GM18870 (cell line): ENCODE measurements at regions not wholly inside any gene's neighbourhood (a gene's known extent, or its start where the extent isn't known, plus 50 kb on each side); places are given as distances from the start of the nearest gene placed in this dataset.

ENCODE experiments used
- ATAC-seq: cut with Tn5 transposase; IDR thresholded peaks from one replicate; pipeline ENCODE4 v1.9.1; 2021; ENCODE audit warnings: moderate library complexity; ENCODE audit not compliant: unreplicated experiment

DNA sequence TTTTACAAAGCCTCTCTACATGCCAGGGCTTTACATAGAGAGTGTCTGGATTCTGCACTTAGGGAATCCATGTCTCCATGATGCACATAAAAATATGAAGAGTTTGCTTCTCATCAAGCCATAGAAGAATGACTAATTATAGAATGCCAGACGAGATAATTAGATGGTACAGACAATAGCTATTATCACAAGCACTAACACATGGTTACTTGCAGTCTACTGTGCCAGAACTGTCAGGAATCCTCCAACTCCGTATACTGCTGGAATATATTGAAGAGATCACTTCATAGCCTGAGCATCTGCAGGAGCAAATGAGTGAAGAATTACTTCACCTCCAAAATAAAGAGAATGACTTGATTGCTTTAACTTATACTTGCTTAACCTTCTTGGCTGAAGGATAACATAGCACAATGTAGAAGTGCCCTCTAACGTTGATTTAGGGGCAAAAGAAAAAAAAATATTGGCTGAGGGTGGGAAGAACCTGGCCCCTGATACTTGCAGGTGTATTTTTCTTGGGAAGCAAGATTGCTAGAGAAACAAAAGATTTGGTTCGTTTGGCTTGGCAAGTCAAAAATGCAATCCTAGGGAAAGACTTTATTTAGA is 272.8 kb upstream of the FAR2 start:
- ATAC-seq: no peak

- no peak for ATAC-seq
Measured at GRCh38 chr12:28877854-28878253, 271.2 kb upstream of the FAR2 start.

DNA sequence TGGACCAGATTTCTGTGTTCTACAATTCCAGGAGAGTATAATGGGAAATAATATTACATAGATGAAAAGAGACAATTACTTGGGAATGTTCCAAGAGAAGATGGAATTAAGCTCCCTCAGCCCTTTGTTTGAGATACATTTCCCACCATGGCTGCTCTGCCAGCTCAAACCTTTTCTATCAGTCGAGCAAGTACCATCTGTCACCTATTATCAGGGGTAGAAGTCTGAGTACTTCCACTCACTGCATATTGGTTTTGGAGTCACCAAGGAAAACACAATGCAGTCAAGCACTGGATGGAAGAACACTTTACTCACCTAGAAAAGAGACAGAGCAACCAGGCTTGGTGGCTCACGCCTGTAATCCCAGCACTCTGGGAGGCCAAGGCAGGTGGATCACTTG is 270.4 kb upstream of the FAR2 start:
- no peak for ATAC-seq

DNA sequence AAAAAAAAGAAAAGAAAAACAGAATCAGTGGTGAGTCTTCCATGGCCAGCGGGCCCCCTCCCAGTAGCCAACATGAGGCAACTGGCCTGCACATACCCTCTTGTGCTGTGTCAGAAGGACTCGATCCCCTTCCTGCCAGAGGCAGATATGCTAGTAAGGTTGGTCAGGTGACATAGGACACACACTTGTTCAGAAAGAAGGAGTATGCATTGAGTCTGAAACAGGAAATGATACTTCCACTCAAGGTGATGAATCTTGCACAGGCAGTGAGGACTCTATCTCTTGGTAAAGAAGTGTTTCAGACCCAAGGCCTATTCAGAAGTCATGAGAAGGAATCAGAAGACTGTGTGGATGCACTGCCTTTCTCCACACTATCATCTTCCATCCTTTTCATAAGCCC is 269.7 kb upstream of the FAR2 start:
- peak; percentile 73 for ATAC-seq

DNA sequence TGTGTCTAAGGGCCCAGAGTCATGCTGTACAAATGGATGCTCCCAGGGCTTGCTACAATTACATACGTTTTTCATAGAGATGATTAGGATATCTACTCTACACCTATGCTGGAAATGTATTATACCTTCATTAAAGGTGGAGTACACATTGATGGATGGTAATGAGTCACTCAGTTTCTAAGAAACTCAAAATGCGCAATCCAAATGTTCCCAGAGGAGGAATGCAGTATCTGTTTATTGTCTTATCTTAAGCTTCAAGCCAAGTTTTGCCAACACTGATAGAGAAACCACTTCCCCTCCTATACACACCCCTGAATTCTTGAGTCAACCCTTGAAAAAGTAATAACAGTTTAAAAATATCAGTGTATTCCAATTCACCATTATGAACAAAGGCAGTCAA is 266.6 kb upstream of the FAR2 start:
- no peak for ATAC-seq

- ATAC-seq: no peak
Measured at GRCh38 chr12:28883406-28883997, 265.6 kb upstream of the FAR2 start.

GRCh38 chr12:28884904-28885679 is 264.0 kb upstream of the FAR2 start:
- no peak for ATAC-seq

DNA sequence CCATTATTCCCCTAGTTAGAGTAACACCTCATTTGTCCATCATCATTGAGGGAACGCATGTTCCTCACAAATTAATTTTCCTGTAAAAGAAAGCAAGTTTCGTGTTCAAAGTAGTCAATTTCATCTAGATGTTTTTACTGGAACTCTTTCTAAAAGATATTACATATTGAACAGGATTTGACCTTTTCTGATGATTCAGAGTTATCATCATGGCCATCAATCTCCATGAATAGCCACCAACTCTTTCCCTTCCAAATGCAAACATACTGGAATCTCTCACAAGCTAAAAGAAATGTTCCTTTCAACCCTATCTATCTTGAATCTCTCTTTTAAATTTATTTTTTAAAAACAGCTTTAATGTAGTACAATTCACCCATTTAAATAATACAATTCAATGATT is 263.1 kb upstream of the FAR2 start:
- no peak for ATAC-seq

DNA sequence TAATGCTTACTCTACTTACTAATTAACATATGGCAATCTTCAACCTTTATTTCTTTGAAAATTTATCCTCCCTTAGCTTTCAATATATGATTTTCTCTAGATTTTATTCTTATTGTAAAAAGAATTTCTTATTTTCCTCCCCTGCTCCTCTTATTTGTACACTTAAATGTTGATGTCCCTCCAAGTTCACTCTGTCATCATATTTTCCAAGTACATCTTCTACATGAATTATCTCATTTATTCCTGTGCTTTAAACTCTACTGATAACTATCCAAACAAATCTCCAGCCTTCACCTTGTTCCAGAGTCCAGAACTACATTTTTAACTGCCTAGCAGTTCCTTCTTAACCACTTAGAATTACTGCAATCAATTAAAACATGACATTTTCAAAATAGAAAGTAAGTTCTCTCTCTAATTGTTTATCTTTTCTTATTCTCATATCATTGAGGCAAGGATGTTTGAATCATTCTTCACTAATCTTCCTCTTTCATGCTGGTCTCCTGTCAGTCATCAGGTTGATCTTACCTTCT is 261.6 kb upstream of the FAR2 start:
- no peak for ATAC-seq

- no peak for ATAC-seq
Measured at GRCh38 chr12:28890664-28891063, 258.4 kb upstream of the FAR2 start.

GRCh38 chr12:28891126-28891525 is 258.0 kb upstream of the FAR2 start:
- ATAC-seq: no peak

DNA sequence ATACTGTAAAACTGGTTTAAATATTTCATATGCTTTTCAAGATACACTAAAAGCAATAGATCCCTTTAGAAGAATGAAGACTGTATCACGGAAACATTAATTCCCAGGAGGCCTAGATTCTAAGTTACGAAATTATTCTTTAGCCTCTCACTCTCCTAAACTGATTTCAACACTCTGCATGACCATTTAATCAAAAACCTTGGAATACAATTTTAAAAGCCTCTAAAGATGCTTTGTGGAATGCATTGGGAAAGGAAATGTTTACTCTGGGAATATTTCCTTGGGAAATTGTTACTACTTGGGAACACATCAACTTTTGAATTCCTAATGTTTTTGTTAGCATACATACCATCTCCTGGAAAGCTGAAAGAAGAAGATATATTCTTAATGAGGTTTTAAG is 255.7 kb upstream of the FAR2 start:
- ATAC-seq: no peak

DNA sequence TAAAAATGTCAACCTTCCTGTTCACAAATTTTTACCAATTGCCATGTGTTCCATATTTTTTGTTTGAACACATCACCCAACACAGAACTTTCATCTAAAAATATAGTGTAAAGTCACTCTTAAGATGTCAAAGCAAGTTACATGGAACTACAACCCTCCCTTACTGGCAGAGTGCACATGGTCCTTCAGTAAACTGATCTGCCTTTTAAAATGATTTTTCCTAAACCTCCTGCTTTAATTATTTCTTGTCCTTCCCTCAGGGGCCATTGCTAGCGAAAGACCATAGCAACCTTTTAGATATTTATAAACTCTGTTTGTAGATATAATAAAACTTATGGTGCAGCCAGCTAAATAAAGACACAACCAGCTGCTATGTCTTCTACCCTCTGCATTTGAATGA is 255.2 kb upstream of the FAR2 start:
- ATAC-seq: no peak

DNA sequence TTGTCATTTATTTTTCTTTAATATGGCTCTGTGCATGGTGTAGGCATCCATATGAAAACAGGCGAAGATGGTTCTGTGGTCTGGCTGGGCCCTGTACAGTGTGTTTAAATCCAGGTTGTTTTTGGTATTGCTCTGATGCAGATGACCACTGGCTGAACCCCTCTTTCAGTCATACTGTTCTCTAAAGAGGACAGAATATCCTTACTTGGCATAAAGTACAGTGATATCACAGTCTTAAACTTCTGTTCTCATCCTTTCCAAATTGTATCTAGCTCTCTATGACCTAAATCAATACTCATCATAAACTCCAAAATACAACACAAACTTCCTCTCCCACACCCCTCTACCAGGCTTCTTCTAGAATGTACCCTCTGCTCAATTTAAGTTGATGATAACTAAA is 252.7 kb upstream of the FAR2 start:
- no peak for ATAC-seq

DNA sequence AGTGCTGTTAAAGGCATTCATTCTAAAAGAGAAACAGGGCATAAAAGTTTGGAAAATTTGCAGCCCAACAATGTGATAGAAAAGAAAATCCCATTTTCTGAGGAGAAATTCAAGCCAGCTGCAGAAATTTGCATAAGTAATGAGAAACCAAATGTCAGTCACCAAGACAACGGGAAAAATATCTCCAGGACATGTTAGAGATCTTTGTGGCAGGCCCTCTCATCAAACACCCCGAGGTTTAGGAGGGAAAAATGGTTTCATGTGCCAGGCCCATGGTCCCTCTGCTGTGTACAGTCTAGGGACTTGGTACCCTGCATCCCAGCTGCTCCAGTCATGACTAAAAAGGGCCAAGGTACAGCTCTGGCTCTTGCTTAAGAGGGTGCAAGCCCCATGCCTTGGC is 251.0 kb upstream of the FAR2 start:
- no peak for ATAC-seq

DNA sequence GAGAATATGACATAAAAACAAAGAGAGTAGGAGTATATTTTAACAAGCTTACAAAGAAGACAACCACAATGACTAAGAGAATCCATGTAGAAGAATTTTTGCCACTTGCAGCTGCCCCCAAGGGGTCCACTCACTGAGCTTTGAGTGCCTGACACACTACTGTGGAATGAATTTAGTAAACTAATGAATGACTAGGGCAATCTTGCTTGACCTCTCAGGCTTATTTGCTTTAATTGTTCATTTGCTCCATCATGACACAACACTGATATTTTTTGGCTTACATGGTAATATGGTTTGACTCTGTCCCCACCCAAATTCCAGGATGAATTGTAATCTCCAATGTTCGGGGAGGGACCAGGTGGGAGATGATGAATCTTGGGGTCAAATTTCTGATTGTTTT is 249.1 kb upstream of the FAR2 start:
- no peak for ATAC-seq

DNA sequence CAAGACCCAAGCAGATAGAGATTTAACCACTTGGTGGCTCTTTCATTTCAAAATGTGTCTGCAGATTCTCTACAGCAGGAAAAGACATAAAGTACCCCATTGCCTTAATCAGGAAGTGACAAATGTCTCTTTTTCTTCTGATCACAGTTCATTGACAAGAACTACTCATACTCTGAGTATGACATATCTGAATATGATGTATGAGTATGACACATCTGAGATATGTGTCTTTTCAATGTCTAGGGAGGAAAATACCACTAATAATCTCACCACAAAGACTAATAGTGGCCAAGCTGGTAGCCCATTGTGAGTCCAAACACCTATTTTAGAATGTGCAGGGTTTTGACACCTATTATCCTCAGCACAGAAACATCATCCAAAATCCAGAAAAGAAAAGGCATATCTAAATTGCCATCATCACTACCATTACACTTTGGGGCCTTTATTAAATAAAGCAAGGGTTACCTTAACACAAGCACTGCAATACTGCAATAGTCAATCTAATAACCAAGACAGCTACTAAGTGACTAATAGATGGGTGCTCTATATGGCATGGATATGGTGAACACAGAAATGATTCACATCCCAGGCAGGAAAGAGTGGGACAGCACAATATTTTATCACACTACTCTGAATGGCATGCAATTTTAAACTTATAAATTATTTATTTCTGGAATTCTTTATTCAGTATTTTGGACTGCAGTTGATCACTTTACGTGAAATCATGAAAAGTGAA is 243.7 kb upstream of the FAR2 start:
- no peak for ATAC-seq

- no peak for ATAC-seq
Measured at GRCh38 chr12:28908646-28909045, 240.4 kb upstream of the FAR2 start.

DNA sequence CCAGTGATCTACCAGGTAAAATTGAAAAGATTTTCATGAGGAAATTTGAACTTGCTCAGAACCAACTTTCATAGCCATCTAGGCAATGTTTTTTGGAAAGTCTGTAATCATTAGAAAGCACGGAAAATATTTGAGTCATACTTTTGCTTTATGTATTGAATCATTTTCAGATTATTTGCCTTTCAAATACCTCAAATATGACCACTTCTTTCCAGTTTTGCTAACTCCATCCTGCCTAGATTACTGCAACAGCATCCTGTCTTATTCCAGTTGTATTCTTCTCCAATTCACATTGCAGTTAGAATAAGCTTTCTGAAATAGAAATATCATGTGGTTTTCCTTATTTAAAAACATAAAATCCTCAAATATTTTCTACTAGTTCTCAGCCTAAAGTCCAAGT is 239.8 kb upstream of the FAR2 start:
- ATAC-seq: no peak

DNA sequence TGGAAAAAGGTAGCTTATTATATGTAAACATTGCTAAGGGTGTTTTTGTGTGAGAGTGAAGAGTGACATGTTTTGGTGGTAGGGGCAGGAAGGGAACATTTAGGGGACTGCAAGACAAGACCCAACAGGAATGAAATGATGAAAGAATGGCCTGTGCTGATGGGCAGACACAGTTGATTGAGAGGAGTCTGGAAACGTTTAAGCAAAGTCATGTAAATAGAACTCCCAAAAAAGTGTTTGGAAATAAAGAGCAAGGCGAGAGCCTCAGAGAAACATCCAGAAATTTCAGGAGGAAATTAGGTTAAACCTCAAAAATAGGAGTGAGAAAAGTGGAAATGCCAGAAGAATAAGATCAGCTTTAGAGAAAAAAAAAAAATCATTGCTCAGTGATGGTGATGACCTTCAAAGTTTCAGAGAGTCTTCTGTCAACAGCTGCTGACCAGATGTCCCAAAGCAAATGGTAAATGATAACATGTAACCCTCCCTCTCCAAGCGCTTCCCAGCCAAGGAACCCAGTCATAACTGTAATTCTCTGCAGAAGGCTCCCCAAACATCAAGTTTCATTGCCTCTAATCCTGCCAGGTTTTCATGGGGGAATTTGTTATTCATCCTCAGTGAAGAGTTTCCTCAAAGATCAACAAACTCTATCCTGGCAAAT is 223.2 kb upstream of the FAR2 start:
- no peak for ATAC-seq

- ATAC-seq: no peak
Measured at GRCh38 chr12:28930704-28931103, 218.4 kb upstream of the FAR2 start.
